Duodenal mucosa (tissue), 2 donors: ENCODE measurements at regions not wholly inside any gene's neighbourhood (a gene's known extent, or its start where the extent isn't known, plus 50 kb on each side); places are given as distances from the start of the nearest gene placed in this dataset.

Source experiments
- H3K27ac ChIP-seq: one replicate; pipeline ENCODE4 v1.7.0; 2013; ENCODE audit warnings: low read depth, low read length
- H3K27me3 ChIP-seq, 2 donors: one replicate each; pipeline ENCODE4 v1.7.0; 2013; ENCODE audit warnings: low read length in 2 of 2, control low read depth in 1 of 2; ENCODE audit not compliant: insufficient read depth in 2 of 2, control insufficient read depth in 1 of 2
- H3K36me3 ChIP-seq, 2 donors: one replicate each; pipeline ENCODE4 v1.7.0; 2013; ENCODE audit warnings: low read length in 2 of 2, control low read depth in 1 of 2; ENCODE audit not compliant: insufficient read depth in 2 of 2, control insufficient read depth in 1 of 2
- H3K4me1 ChIP-seq, 2 donors: one replicate each; pipeline ENCODE4 v1.7.0; 2013; ENCODE audit warnings: low read length in 2 of 2, control low read depth in 1 of 2; ENCODE audit not compliant: insufficient read depth in 2 of 2, control insufficient read depth in 1 of 2
- H3K4me3 ChIP-seq, 2 donors: one replicate each; pipeline ENCODE4 v1.7.0; 2013; ENCODE audit warnings: low read length in 2 of 2, low read depth in 1 of 2
- H3K9ac ChIP-seq, 2 donors: one replicate each; pipeline ENCODE4 v1.7.0; 2013; ENCODE audit warnings: low read length in 2 of 2, low read depth in 1 of 2
- H3K9me3 ChIP-seq, 2 donors: one replicate each; pipeline ENCODE4 v1.7.0; 2013; ENCODE audit warnings: low read length in 2 of 2, control low read depth in 1 of 2; ENCODE audit not compliant: control insufficient read depth in 1 of 2

DNA sequence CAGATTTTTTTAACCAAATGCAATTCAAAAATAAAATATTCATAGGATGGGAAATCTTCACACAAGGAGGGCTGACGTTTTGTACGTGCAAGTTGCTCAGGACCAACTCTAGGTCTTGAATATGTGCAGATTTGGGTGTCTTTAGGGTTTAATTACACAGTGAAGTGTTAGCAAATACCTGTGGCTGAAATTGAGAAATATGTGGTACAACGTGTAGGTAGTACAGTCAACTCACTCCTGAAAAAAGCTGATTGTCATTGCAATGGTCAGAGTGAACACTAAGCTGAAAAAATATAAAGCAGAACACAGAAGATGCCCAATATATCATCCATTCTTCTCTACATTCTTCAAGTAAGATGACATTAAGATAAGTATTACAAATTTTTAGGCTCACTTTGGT is 314.3 kb downstream of the SLITRK1 start:
- Histone ChIP-seq H3K27ac (no peak overlapping the region), H3K27me3 (no peaks in the 10 kb centered on the region), H3K9me3 (peaks cover 0 to 4% of the 10 kb centered on the region in 2 donors), H3K9ac (no peak overlapping the region), H3K4me3 (no peak overlapping the region), H3K4me1 (no peaks in the 10 kb centered on the region), H3K36me3 (no peaks in the 10 kb centered on the region)

DNA sequence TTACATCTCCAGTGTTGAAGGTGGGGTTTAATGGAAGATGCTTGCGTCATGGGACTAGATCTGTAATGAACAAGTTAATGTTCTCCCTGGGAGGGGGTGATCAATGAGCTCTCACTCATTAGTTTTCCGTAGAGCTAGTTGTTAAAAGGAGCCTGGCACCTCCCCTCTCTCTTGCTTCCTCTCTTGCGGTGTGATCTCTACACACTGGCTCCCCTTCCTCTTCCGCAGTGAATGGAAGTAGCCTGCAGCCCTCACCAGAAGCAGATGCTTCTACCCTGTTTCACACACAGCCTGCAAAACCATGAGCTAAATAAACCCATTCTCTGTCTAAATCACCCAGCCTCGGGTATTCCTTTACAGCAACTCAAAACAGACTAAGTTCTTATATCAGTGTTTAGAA is 318.8 kb downstream of the SLITRK1 start:
- Histone ChIP-seq H3K4me1 (no peaks in the 10 kb centered on the region), H3K27me3 (no peaks in the 10 kb centered on the region), H3K36me3 (no peaks in the 10 kb centered on the region), H3K27ac (no peak overlapping the region), H3K9me3 (no peaks in the 10 kb centered on the region), H3K9ac (no peak overlapping the region), H3K4me3 (no peak overlapping the region)

- Histone ChIP-seq H3K9ac (no peak overlapping the region), H3K9me3 (no peaks in the 10 kb centered on the region), H3K36me3 (no peaks in the 10 kb centered on the region), H3K4me3 (no peak overlapping the region), H3K27ac (no peak overlapping the region), H3K27me3 (no peaks in the 10 kb centered on the region), H3K4me1 (no peaks in the 10 kb centered on the region)
These were observed 324.4 kb downstream of the SLITRK1 start for GRCh38 chr13:83557845-83558244.

- Histone ChIP-seq H3K9ac (no peak overlapping the region), H3K4me3 (no peak overlapping the region), H3K4me1 (no peaks in the 10 kb centered on the region), H3K27ac (no peak overlapping the region), H3K27me3 (no peaks in the 10 kb centered on the region), H3K36me3 (no peaks in the 10 kb centered on the region), H3K9me3 (peaks cover 2 to 4% of the 10 kb centered on the region in 2 donors)
These were observed 332.6 kb downstream of the SLITRK1 start for GRCh38 chr13:83549671-83550070.

DNA sequence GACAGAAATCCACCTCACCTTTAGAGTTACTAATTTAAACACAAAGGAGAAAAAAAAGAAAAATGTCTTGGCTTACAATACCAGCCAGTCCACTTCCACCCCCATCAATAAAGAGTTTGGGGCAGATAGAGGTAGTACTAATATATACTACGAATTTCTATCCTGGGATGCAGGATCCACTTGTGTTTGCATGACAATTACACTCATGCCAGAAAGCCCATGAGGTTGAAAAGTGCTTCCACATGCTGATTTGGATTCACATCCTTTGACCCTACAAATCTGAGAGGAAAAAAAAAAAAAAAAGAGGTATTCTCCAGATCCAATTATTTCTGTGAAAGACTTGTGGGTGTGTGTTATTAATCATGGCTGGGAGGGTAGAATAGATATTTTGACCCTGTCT is 335.2 kb downstream of the SLITRK1 start:
- H3K36me3 ChIP-seq = no peaks in the 10 kb centered on the region
- no peaks in the 10 kb centered on the region for H3K4me1 ChIP-seq
- no peak overlapping the region for H3K9ac ChIP-seq
- H3K9me3 ChIP-seq = peaks cover 4 to 12% of the 10 kb centered on the region in 2 donors
- no peak overlapping the region for H3K4me3 ChIP-seq
- no peak overlapping the region for H3K27ac ChIP-seq
- H3K27me3 ChIP-seq = no peaks in the 10 kb centered on the region

GRCh38 chr13:83546476-83546875 is 335.8 kb downstream of the SLITRK1 start:
- Histone ChIP-seq H3K4me1 (no peaks in the 10 kb centered on the region), H3K27ac (no peak overlapping the region), H3K4me3 (no peak overlapping the region), H3K9me3 (peaks cover 4 to 14% of the 10 kb centered on the region in 2 donors), H3K27me3 (no peaks in the 10 kb centered on the region), H3K9ac (no peak overlapping the region), H3K36me3 (no peaks in the 10 kb centered on the region)

DNA sequence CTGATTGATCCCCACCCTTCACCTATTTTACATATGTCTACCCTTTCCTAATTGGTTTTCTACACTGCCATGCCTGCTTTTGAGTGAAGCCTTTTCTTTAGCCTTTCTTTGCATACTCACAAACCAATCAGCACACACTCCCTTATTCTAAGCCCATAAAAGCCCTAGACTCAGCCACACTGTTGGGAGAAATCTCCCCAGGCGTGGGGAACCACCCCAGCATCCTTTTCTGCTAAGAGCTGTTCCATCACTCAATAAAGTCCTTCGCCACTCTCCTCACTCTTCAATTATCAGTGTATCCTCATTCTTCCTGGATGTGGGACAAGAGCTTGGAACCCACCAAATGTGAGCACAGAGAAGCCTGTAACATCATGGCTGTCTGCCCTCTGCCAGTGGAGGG is 343.6 kb downstream of the SLITRK1 start:
- H3K4me1 ChIP-seq = no peaks in the 10 kb centered on the region
- H3K36me3 ChIP-seq = no peaks in the 10 kb centered on the region
- H3K9me3 ChIP-seq = peaks cover 33 to 35% of the 10 kb centered on the region in 2 donors
- no peaks in the 10 kb centered on the region for H3K27me3 ChIP-seq
- no peak overlapping the region for H3K9ac ChIP-seq
- no peak overlapping the region for H3K27ac ChIP-seq
- H3K4me3 ChIP-seq = no peak overlapping the region

- Histone ChIP-seq H3K27ac (no peak overlapping the region), H3K4me1 (no peaks in the 10 kb centered on the region), H3K9ac (no peak overlapping the region), H3K9me3 (peaks cover 26 to 39% of the 10 kb centered on the region in 2 donors), H3K4me3 (no peak overlapping the region), H3K36me3 (no peaks in the 10 kb centered on the region), H3K27me3 (no peaks in the 10 kb centered on the region)
These were observed 345.3 kb downstream of the SLITRK1 start for GRCh38 chr13:83536941-83537340.

DNA sequence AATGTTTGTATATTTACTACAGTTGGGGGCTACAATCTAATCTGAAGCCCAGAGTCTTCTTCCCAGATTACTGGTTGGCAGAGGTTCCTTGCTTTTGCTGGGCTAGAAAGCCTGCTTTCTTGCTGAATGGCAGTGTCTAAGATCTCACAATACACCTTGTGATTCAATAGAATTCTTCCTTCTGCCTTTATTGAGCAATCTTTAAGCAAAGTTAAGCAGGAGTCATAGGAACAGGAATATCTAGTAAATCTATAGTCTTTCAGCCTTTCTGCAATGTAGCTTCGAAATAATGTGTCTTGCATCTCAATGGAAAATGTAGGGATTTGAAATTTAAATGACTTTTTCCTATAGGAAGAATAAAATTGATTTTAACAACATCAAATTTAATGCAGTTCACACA is 346.1 kb downstream of the SLITRK1 start:
- H3K9ac ChIP-seq = no peak overlapping the region
- H3K4me3 ChIP-seq = no peak overlapping the region
- H3K27me3 ChIP-seq = no peaks in the 10 kb centered on the region
- no peak overlapping the region for H3K27ac ChIP-seq
- H3K36me3 ChIP-seq = no peaks in the 10 kb centered on the region
- no peaks in the 10 kb centered on the region for H3K4me1 ChIP-seq
- H3K9me3 ChIP-seq = peaks cover 24 to 39% of the 10 kb centered on the region in 2 donors

- Histone ChIP-seq H3K9ac (no peak overlapping the region), H3K27me3 (no peaks in the 10 kb centered on the region), H3K9me3 (peaks cover 10 to 26% of the 10 kb centered on the region in 2 donors), H3K27ac (no peak overlapping the region), H3K36me3 (no peaks in the 10 kb centered on the region), H3K4me1 (no peaks in the 10 kb centered on the region), H3K4me3 (no peak overlapping the region)
These were observed 349.5 kb downstream of the SLITRK1 start for GRCh38 chr13:83532809-83533208.

DNA sequence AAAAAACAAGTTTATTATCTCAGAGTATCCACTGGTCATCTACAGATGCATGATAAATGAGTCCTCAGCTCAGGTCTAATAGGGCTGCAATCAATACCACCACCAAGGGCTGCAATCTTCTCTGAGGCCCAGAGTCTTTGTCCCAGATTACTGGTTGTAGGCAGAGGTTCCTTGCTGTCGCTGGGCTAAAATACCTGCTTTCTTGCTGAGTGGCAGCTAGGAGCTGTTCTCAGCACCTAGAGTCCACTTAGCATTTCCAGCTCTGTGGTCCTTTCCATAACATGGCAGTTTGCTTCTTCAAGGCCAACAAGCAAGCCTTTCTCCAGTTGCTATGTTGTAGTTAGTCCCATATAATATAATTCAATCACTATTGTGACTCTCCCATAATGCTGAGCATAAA is 351.3 kb downstream of the SLITRK1 start:
- H3K4me3 ChIP-seq = no peak overlapping the region

More for the DNA sequence above, 351.3 kb downstream of the SLITRK1 start:
- no peak overlapping the region for H3K9ac ChIP-seq
- H3K9me3 ChIP-seq = peaks cover 3 to 16% of the 10 kb centered on the region in 2 donors
- no peaks in the 10 kb centered on the region for H3K27me3 ChIP-seq
- no peaks in the 10 kb centered on the region for H3K36me3 ChIP-seq
- H3K4me1 ChIP-seq = no peaks in the 10 kb centered on the region
- H3K27ac ChIP-seq = no peak overlapping the region
